Panc1 (cell line): ENCODE measurements at regions not wholly inside any gene's neighbourhood (a gene's known extent, or its start where the extent isn't known, plus 50 kb on each side); places are given as distances from the start of the nearest gene placed in this dataset.

Experiments used
- CTCF ChIP-seq: fragments of 450-650 bp; IDR thresholded peaks from 2 replicates; pipeline ENCODE4 v1.5.1; 2017; ENCODE audit warnings: mild to moderate bottlenecking
- POLR2AphosphoS5 ChIP-seq: IDR thresholded peaks from 2 replicates; pipeline ENCODE4 v1.6.1; 2012; ENCODE audit warnings: mild to moderate bottlenecking, low read depth, low read length, moderate library complexity

GRCh38 chr1:193590102-193590501 lies 403.7 kb upstream of the B3GALT2 start:
- no peak for TF ChIP-seq CTCF
- TF ChIP-seq POLR2AphosphoS5, result no peak
